NCI-H1048 (cell line): ENCODE measurements at regions not wholly inside any gene's neighbourhood (a gene's known extent, or its start where the extent isn't known, plus 50 kb on each side); places are given as distances from the start of the nearest gene placed in this dataset.

Experiments used
- DNase-seq: peaks from one replicate; lab custom pipeline; 2025; lab: John Stamatoyannopoulos, UW

- no peak for DNase-seq
These were observed 208.3 kb upstream of the RUNX1 start for GRCh38 chr21:35257413-35257812.

- no peak for DNase-seq
These were observed 207.4 kb upstream of the RUNX1 start for GRCh38 chr21:35256468-35256988.

GRCh38 chr21:35254765-35255138, 205.7 kb upstream of the RUNX1 start:
- no peak for DNase-seq

GRCh38 chr21:35254006-35254764, 205.1 kb upstream of the RUNX1 start:
- DNase-seq = no peak

- DNase-seq = no peak
These were observed 203.7 kb upstream of the RUNX1 start for GRCh38 chr21:35252831-35253230.

- DNase-seq = peak; percentile 20
These were observed 200.5 kb upstream of the RUNX1 start for GRCh38 chr21:35249636-35250035.

GRCh38 chr21:35245879-35246278, 196.8 kb upstream of the RUNX1 start:
- DNase-seq = no peak

GRCh38 chr21:35244514-35244913, 195.4 kb upstream of the RUNX1 start:
- DNase-seq = no peak

GRCh38 chr21:35243171-35243570, 194.1 kb upstream of the RUNX1 start:
- DNase-seq = no peak

GRCh38 chr21:35239811-35240219, 190.7 kb upstream of the RUNX1 start:
- no peak for DNase-seq

GRCh38 chr21:35238119-35238518, 189.0 kb upstream of the RUNX1 start:
- no peak for DNase-seq

GRCh38 chr21:35237287-35237686, 188.2 kb upstream of the RUNX1 start:
- DNase-seq = no peak

- DNase-seq = no peak
These were observed 187.0 kb upstream of the RUNX1 start for GRCh38 chr21:35236090-35236489.

GRCh38 chr21:35234725-35235124, 185.6 kb upstream of the RUNX1 start:
- no peak for DNase-seq

GRCh38 chr21:35233756-35234155, 184.7 kb upstream of the RUNX1 start:
- no peak for DNase-seq

- DNase-seq = no peak
These were observed 183.6 kb upstream of the RUNX1 start for GRCh38 chr21:35232545-35233176.

- no peak for DNase-seq
These were observed 182.0 kb upstream of the RUNX1 start for GRCh38 chr21:35231090-35231489.

- no peak for DNase-seq
These were observed 180.2 kb upstream of the RUNX1 start for GRCh38 chr21:35229290-35229689.

GRCh38 chr21:35227786-35228185, 178.7 kb upstream of the RUNX1 start:
- no peak for DNase-seq

GRCh38 chr21:35226968-35227744, 178.1 kb upstream of the RUNX1 start:
- peak; percentile 30 for DNase-seq

- no peak for DNase-seq
These were observed 177.2 kb upstream of the RUNX1 start for GRCh38 chr21:35226328-35226727.

- no peak for DNase-seq
These were observed 176.5 kb upstream of the RUNX1 start for GRCh38 chr21:35225573-35225972.
